ENCODE measurements at regions not wholly inside any gene's neighbourhood (a gene's known extent, or its start where the extent isn't known, plus 50 kb on each side); places are given as distances from the start of the nearest gene placed in this dataset.

DNA sequence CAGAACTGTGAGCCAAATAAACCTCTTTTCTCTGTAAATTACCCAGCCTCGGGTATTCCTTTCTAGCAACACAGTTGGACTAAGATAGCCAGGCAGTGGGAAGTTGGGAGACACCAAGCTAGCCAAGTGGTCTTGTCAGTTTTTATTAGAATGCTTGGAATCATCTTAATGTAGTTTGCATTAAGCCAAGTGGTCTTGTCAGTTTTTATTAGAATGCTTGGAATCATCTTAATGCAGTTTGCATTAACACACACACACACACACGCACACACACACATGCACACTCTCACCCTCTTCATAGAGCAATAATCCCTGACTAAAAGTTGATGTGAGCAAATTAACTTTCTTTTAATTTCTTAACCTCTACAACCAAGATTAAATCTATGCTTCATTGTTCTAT is 151.5 kb downstream of the VAPA start:
- no peak for DNase-seq (ENCODE audit: low spot score)
- in situ Hi-C loops (cut with MboI; ENCODE audit: low sequenced_read_pairs, unreplicated experiment) = no loop called here
- TF ChIP-seq, protein P1, sequence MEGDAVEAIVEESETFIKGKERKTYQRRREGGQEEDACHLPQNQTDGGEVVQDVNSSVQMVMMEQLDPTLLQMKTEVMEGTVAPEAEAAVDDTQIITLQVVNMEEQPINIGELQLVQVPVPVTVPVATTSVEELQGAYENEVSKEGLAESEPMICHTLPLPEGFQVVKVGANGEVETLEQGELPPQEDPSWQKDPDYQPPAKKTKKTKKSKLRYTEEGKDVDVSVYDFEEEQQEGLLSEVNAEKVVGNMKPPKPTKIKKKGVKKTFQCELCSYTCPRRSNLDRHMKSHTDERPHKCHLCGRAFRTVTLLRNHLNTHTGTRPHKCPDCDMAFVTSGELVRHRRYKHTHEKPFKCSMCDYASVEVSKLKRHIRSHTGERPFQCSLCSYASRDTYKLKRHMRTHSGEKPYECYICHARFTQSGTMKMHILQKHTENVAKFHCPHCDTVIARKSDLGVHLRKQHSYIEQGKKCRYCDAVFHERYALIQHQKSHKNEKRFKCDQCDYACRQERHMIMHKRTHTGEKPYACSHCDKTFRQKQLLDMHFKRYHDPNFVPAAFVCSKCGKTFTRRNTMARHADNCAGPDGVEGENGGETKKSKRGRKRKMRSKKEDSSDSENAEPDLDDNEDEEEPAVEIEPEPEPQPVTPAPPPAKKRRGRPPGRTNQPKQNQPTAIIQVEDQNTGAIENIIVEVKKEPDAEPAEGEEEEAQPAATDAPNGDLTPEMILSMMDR (IDR thresholded peaks at IDR 0.05; ENCODE audit: borderline replicate concordance, control extremely low read depth, extremely low read depth, insufficient read depth, missing control alignments) = no peak

DNA sequence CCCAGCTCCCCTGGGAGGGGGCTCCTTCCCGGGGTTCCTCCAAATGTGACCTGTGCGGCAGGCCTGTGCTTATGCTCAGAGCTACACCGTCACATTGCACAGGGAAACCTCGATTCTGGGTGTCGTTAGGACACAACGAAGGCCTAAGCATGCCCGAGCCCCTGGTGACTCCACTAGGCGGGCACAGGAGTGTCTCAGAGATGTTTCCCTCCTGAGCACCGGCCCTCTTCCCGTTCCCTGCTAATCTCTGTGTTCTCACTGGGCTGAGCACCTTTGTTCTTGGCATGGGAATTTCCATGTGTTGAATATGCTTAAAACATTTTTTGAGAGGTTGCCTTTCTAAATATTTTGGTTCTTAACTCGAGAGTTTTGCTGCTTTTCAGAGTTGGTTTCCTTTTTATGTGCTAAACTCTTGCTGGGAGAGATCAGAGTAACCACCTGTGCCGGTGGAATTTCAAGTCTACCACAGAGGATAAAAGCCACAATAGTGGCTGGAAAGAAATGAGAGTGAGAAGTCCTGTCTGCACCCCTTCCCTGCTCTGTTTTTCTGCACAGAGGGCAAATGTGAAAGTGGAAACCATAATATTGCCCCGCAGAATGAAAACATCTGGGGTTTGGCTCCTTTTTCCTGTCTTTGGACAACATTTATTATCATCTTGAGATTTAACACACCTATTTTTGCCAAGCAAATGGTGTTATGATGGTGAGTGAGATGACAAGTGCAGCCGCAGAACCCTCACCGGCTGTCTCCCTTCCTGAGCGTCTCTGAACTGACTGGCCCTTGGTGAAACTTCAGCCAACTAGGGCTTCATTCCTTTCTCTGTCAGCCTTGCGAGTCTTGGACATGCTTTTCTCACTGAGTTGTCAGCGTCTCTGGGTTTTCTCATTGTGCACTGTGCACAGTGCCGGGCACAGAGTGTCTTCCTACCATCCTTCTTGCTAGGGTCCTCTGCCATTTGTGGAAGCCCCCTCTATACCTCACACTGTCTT is 154.1 kb downstream of the VAPA start:
- in situ Hi-C loops (cut with MboI; ENCODE audit: low sequenced_read_pairs, unreplicated experiment) = no loop called here
- TF ChIP-seq, protein P1 (IDR thresholded peaks at IDR 0.05; ENCODE audit: borderline replicate concordance, control extremely low read depth, extremely low read depth, insufficient read depth, missing control alignments) = no peak
- DNase-seq (ENCODE audit: low spot score) = no peak

DNA sequence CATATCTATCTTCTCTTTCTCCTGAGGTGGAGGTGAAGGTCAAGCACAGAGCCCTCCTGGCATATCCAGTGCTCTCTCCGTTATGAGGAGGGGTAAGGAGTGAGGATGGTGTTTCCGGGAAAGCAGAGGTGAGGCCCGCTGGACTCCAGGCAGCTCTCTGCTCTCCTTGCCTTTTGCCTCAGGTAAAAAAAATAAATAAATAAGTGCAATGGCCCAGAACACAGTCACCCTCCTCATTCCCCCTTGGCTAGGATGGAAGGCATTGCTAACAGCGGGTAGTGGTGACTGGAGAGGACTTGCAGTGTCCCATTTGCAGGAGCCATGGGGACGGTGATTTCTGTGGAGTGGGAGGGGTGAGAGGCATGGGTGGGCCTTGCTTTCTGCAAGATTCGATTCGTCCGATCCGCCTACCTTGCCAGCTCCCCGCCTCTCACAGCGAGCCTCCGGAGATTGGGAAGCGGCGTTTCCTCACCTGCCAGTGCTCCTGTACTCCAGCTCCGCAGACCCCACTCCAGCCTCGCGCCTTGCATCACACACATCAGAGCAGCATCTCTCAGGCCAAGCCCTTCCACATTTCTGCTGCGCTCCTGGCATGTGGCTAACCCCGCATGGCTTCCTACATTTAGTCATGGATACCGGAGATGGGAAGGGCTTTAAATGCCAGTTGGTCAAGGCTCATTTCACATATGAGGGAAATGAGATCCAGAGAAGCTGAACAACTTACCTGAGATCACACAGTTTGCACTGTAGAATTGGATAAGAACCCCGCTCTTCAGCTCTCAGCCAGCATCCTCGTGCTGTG is 155.2 kb downstream of the VAPA start:
- in situ Hi-C loops (cut with MboI; ENCODE audit: low sequenced_read_pairs, unreplicated experiment) = no loop called here

DNA sequence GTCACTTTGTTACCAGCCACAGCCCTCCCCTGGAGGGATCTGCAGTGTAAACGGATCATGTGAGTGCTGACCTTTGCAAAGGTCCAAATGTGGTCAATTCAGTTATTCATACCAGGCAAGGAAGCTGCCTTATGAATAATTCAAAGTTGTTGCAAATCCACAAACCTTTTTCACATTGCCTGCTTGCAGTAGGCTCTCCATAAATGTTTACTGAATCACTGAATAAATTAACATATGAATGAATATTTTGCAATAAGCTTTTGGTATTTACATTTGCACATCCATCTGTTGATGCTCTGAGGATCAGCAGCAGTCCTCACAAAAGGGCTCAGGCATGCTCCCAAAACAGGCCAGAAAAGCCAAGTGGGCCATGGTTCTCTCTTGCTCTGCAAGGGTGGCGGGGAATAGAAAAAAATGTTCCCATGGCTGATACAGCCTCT is 156.8 kb downstream of the VAPA start:
- TF ChIP-seq, protein P1 (IDR thresholded peaks at IDR 0.05; ENCODE audit: borderline replicate concordance, control extremely low read depth, extremely low read depth, insufficient read depth, missing control alignments) = no peak
- DNase-seq (ENCODE audit: low spot score) = no peak
- in situ Hi-C loops (cut with MboI; ENCODE audit: low sequenced_read_pairs, unreplicated experiment) = no loop called here

More for the DNA sequence above, 155.2 kb downstream of the VAPA start:
- DNase-seq (ENCODE audit: low spot score) = no peak
- TF ChIP-seq, protein P1 (IDR thresholded peaks at IDR 0.05; ENCODE audit: borderline replicate concordance, control extremely low read depth, extremely low read depth, insufficient read depth, missing control alignments) = no peak

DNA sequence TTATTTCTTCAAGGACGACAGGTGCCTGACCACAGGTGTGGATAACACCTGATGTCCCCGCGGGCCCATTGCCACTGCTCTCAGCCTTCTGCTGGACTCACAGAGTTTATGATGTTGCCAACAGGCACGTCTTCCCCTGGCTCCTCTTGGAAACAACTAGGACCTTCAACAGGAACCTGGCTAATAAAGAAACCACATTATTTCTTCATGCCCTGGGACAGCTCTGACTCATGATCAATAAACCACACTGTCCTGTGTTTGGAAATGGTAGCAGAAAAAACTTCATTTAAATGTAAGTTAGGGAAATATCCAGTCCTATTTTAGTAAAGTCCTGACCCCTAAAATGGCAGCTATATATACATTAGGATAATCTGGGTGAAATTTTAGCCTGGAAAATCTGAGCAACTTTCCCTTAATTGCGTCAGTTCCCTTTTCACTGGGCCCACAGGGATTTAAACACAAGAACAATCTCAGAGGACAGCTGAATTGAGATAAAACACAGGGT is 158.9 kb downstream of the VAPA start:
- DNase-seq (ENCODE audit: low spot score) = no peak
- TF ChIP-seq, protein P1 (IDR thresholded peaks at IDR 0.05; ENCODE audit: borderline replicate concordance, control extremely low read depth, extremely low read depth, insufficient read depth, missing control alignments) = no peak
- in situ Hi-C loops (cut with MboI; ENCODE audit: low sequenced_read_pairs, unreplicated experiment) = no loop called here

DNA sequence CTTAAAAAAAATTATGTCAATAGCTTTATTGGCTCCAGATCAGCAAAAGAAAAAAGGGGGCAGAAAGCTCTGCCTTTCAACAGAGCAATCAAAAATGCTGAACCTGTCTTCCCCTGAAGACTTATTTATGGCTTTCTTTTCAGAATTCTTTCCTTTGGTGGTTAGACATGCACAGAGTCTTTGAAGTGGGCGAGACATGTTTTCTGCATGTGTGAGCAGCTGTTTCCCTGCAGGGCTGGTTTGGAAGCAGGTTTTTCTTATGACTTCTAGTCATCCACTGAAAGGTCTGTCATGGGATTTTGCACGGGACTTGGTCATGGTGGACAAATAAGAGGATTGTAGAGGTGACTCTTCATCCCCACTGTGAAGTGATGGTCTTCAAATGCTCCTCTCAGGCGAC is 160.3 kb downstream of the VAPA start:
- no peak for DNase-seq (ENCODE audit: low spot score)
- in situ Hi-C loops (cut with MboI; ENCODE audit: low sequenced_read_pairs, unreplicated experiment) = no loop called here
- TF ChIP-seq, protein P1 (IDR thresholded peaks at IDR 0.05; ENCODE audit: borderline replicate concordance, control extremely low read depth, extremely low read depth, insufficient read depth, missing control alignments) = no peak
